ENCODE measurements at regions not wholly inside any gene's neighbourhood (a gene's known extent, or its start where the extent isn't known, plus 50 kb on each side); places are given as distances from the start of the nearest gene placed in this dataset.
"Not testable (repeated sequence)": the region's sequence is repeated elsewhere in the genome, so short reads cannot be mapped to it uniquely, and the experiment has no call there.

DNA sequence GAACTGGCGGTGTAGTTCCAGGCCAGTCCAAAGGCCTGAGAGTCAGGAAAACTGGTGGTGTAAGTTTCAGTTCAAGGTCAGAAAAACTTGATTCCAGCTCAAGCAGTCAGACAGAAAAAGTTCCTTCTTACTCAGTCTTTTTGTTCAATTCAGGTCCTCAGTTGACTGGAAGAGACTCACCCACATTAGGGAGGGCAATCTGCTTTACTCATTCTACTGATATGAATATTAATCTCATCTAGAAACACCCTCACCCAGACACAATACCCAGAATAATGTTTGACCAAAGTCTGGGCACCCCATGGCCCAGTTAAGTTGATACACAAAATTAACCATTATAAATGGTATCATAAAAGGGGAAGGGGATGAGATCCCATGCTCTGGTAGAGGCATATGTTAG is 50.1 kb upstream of the LTA4H start:
- no peak for DNase-seq

DNA sequence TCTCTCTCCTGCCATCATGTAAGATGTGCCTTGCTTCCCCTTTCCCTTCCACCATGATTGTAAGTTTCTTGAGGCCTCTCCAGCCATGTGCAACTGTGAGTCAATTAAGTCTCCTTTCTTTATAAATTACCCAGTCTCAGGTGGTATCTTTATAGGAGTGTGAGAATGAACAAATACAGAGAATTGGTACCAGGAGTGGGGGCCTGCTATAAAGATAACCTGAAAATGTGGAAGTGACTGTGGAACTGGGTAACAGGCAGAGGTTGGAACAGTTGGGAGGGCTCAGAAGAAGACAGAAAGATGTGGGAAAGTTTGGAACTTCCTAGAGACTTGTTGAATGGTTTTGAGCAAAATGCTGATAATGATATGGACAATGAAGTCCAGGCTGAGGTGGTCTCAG is 50.8 kb upstream of the LTA4H start:
- DNase-seq = not testable (repeated sequence)

DNA sequence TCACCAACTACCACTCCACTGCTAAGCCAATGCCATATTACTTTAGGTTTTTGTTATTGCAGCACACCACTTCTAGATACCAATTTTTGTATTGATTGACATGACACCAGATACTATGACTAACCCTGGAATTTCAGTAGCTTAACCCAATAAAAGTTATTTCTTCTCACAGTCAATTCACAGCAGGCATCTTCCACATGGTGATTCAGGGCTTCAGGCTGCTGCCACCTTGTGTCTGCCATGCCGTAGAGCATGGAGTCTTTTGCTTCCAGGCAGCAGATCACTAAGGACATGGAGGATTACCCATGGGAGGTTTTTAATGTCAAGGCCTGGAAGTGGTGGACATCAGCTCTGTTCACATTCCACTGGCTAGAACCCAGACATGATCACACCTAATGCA is 56.4 kb upstream of the LTA4H start:
- no peak for DNase-seq

DNA sequence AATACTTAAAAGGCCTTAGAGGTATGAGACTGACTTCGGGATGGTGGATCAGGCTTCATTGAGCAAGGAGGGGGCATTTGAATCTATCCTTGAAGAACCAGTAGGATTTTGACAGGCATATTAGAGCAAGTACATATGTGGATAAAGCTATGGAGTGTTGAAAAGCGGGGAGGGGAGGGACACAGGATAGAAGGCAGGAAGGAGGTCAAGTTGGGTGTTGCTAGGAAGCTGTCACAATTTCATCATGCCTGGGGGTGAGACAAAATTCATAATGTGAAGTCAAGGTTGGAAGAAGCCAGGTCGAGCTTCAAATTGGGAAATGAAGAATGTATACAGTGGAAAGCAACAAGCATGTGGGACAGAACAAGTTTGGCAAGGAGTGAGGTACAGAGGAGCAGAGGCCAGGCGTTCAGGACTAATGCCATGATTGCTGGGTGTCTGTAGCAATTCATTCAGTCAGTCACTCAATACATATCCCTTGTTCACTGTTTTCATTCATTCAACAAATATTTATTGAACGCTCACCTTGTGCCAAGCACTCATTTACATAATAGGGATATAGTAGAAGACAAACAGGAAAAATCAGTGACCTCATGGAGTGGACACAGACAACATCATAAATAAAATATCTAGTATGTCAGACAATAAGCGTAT is 58.3 kb upstream of the LTA4H start:
- DNase-seq = no peak

DNA sequence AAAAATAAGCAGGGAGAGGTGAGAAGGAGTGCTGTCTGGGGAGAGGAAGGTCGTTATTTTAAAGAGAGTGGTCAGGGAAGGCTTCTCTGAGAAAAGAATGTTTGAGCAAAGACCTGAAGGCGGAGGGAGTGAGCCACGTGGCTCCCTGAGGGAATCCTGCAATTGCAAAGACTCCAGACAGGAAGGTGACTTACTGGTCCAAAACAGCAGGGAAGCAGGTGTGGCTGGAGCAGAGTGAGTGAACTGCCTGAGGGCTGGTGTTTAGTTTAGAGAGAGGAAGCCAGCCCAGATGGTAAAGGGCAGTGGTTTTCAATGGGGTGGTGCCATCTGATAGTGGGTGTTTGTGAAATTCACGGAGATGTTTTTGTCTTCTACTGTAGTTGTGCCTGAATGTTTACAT is 58.8 kb upstream of the LTA4H start:
- DNase-seq = peak; percentile 79

DNA sequence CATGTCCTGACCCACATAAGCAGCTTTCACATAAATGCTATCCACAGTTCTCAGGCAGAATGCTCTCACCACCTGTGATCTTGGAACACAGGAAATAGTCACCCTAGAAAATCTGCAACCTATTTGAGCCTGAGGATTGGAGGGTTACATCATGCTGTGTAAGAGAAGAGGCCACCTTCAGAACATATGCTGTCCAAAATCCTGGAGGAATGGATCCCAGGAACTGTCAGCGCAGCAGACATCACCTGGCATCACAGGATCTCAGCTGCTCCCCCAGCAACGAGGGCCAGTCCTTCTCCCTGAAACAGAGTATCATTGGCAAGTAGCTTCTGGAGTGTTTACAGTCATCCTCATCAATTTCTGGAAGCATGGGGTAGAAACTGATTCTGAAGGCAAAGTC is 63.2 kb upstream of the LTA4H start:
- no peak for DNase-seq

DNA sequence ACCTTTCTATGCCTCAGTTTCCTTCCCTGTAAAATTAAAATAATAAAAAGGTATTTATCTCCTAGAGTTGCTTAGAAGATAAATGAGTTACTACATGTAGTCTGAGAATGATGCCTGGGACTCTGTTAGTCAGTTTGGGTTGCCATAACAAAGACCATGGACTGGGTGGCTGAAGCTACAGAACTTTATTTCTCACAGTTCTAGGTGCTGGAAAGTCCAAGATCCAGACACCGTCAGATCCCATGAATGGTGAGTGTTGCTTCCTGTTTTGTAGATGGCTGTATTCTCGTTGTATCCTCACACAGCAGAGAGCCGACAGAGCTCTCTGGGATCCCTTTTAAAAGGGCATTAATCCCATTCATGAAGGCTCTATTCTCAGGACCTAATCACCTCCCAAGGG is 64.0 kb upstream of the LTA4H start:
- DNase-seq = no peak

DNA sequence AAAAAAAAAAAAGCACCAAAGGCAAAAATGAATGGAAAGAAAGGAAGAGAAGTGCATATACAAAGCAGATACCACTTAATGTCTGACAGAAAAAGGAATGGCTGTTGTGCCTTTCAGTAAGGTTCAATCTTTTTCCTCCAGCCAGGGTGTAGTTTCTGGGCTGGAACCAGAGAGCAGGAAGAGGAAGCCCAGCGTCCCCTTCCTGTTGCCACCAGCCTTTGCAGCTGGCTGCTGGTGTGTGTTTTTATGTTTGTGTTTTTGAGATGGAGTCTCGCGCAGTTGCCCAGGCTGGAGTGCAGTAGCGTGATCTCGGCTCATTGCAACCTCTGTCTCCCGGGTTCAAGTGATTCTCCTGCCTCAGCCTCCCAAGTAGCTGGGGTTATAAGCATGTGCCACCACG is 64.6 kb upstream of the LTA4H start:
- DNase-seq = peak; percentile 37

DNA sequence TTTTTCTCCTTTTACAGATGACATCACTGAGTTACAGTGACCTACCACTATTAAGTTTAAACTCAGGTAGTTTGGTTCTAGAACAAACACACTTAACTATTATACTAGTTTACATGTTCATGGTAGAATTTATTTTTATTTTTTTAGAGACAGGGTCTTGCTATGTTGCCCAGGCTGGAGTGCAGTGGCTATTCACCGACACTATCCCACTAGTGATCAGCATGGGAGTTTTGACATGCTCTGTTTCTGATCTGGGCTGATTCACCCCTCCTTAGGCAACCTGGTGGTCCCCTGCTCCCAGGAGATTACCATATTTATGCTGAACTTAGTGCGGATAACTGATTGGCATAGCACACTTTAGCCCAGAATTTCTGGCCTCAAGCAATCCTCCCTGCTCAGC is 66.4 kb upstream of the LTA4H start:
- no peak for DNase-seq

DNA sequence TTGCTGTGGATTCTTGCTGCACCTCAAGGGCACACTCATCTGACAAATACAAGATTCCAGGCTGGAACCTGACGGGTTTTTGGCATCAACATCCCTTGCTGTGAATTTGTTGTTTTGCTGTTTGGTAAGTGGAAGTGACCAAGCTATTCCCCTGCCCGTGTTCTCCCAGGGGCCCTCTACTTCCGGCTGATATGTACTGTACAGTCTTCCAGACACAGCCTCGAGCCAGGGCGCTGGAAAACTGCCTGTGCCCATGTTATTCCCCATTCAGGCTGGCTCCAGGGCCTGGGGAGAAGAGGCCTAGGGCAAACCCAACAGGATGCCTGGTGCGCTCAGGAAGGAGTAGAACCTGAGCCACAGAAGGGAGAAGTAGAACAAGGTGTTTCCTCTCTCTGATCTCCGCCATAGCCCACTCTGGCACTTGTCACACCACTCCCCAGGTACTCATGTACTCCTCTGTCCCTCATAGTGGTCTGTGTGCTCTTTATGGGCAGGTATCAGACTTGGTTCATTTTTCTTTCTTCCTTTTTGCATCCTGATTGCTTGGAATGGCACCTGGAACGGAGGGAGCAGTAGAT is 67.8 kb upstream of the LTA4H start:
- DNase-seq = peak; percentile 47

DNA sequence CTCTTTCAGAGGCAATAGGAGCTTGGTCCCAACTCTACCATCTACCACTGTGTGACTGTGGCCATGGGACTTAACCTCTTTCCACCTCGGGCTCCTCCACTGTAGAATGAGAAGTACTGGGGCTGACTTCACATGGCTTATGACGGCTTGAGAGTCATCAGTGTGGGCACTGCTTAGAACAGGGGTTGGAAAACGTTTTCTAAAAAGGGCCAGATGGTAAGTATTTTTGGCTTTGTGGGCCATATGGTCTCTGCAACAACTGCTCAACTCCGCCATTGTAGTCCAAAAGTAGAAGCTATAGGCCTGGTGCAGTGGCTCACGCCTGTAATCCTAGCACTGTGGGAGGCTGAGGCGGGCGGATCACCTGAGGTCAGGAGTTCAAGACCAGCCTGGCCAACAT is 69.2 kb upstream of the LTA4H start:
- DNase-seq = no peak

DNA sequence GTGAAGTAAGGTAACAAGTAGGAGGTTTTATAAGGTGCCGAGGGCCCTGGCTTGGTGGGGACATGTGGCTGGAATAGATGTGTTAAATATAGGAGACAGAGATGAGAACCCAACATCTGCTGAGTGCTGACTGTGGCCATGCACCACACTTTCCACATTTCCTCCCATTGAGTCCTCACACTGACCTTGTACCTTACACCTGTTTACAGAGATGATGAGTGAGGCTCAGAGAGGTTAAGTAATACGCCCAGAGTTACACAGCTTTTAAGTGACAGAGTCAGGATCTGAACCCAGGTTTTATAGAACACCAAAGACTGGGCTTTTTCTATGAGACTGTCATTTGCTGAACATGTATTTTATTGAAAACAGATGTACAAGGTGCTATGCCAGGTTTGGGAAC is 70.8 kb upstream of the LTA4H start:
- DNase-seq = no peak

DNA sequence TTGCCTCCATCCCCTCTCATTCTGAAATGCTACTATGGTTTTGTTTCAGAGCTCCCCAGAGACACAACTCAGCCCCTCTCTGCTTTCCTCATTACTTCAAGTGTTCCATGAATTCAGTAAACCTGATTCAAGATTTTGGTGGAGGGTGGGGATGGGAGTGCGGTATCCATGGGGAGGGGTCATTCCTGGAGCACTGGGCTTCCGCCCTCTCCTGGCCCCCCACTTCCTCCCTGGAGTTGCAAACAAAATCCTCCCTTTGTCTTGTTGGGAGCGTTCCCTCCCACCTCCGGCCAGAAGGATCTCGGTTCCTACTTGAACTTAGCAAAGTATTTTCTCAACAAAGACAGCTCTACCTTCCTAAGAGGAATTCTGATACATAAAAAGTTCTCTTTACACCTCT is 71.8 kb upstream of the LTA4H start:
- DNase-seq = no peak

DNA sequence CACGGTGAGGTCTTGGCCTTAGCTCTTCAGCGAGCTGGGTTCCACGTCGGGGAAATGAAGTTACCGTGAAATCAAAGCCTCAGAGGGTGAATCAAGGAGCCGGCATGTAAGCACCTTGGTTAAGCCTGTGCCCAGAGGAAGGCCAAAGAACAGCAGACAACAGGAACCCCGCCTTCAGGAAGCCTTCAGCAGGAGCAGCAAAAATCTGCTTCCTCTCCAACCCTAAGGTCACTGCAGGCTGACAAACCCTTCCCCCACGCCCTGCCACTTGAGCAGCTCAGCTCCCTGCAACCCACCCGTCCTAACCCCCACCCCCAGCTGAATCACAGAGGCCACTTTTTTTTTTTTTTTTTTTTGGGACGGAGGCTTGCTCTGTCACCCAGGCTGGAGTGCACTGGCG is 72.9 kb upstream of the LTA4H start:
- peak; percentile 81 for DNase-seq

DNA sequence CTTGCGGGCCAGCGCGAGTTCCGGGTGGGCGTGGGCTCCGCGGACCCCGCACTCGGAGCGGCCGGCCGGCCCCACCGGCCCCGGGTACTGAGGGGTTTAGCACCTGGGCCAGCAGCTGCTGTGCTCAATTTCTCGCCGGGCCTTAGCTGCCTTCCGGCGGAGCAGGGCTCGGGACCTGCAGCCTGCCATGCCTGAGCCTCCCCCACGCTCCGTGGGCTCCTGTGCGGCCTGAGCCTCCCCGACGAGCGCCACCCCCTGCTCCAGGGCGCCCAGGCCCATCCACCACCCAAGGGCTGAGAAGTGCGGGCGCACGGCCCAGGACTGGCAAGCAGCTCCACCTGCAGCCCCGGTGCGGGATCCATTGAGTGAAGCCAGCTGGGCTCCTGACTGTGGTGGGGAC is 73.6 kb upstream of the LTA4H start:
- not testable (repeated sequence) for DNase-seq

DNA sequence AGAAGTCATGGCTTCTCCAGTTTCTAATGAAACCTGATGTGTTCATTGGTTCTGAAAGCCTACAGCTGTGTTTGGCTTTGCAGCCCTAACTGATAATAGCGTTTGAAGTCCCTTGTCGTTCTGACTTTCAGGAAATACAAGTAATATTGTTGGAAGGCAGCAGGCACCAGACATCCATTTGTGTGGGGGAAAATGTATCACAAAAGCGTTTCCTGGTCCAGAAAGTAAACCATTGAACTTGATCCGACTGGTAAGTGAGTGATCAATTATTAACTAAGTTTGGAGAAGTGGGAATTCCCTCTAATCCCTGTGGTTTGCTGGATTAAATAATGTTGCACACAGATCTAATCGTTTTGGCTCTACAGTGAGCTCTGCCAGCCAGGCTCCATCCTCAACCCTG is 77.3 kb upstream of the LTA4H start:
- no peak for DNase-seq

DNA sequence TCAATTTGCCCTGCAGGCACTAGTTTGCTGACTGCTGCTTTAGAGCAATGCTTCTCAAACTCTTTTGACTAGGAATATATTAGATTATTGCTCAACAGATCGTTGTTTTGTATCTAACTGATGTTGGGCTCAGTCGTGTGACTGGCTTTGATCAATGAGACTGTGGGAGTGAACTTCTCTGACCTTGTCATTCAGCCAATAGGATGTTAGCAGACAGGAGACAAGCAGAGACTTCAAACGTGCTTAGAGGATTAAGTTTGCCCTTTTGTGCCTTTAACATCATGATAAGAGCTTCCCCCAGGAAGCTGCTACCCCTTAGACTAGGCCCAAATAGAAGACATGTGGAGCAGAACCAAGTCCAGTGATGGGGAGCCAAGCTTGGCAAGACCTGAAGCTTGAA is 76.7 kb upstream of the ELK3 start:
- DNase-seq = no peak

DNA sequence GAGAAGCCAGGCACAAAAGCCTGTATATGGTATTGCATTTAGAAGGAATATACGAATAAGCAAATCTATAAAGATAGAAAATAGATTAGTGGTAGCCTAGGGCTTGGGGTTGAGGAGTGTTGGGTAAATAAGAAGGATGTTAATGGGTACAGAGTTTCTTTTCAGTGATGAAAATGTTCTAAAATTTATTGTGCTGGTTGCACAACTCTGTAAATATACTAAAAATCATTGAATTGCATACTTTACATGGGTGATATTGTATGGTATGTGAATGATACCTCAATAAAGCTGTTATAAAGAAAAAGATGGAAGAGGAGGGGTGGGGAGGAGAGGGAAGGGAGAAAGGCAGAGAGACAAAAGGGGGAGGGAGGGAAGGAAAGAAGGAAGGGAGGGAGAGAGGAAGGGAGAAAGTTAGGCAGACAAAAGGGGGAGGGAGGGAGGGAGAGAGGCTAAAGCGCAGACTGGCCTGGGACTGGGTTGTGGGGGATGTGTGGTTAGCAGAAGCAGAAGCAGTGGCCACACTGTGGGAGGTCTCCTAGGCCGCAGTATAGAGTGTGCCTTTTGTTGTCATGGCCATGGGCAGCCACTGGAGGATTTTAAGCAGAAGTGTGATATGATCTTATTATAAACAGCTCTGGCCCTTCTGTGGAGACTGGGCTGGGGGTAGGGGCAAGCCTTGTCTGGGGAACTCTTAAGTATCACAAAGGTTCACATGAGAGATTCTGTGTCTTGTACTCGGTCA is 73.6 kb upstream of the ELK3 start:
- peak; percentile 95 for DNase-seq

DNA sequence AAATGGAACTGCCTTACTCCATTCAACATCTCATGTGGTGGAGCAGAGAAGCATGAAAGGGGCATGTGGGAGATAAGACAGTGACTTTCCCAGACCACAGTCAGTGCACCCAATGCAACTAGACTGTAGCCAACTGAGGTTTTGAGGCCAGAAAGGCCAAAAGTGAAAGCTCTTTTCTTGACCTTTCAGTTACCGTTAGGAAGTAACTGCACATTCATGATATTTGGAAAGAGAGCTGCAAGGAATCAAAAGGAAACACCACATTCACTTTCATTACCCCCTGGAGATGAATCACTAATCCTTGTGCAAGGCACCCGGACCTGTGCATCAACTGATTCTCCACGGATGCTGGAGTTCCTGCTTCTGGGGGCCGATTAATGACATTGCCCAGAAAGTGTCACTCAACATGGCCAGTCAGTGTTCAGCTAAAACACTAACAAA is 72.9 kb upstream of the ELK3 start:
- DNase-seq = peak; percentile 86

DNA sequence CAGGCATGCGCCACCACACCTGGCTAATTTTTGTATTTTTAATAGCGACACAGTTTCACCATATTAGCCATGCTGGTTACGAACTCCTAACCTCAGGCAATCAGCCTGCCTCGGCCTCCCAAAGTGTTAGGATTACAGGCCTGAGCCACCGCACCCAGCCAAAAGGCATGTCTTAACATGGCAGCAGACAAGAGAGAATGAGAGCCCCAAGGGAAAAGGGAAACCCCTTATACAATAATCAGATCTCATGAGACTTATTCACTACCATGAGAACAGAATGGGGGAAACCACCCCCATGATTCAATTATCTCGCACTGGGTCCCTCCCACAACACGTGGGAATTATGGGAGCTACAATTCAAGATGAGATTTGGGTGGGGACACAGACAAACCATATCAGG is 65.9 kb upstream of the ELK3 start:
- DNase-seq = not testable (repeated sequence)

DNA sequence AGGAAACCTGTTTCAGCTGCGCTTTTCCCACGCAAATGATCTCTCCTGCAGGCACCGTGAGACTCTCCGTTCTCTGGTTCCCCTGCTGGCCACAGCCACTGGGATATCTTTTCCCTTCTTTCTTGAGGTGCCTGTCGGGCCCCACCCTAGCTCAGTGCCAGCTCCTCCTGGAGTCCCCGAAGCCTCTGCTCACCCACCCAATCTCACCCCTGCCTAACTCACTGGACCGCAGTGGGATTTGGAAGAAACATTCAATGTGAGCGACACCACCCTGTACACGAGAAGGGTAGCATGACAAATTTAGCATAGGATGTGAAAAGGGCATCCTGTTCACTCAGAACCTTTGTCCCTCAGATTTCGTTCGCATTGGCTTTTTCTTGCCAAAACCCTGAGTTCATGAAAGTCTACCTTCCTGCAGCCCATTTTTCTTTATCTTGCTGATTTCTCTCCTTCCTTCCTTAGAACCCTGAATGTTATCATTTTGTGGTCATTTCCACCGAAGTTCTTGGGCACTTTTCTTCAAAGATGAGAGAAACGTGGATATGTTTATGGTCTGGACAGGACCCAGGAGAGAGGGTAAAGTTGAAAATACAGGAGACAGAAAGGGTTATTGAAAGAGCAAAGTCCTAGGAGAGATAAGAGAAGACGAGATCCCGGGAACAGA is 63.6 kb upstream of the ELK3 start:
- no peak for DNase-seq

DNA sequence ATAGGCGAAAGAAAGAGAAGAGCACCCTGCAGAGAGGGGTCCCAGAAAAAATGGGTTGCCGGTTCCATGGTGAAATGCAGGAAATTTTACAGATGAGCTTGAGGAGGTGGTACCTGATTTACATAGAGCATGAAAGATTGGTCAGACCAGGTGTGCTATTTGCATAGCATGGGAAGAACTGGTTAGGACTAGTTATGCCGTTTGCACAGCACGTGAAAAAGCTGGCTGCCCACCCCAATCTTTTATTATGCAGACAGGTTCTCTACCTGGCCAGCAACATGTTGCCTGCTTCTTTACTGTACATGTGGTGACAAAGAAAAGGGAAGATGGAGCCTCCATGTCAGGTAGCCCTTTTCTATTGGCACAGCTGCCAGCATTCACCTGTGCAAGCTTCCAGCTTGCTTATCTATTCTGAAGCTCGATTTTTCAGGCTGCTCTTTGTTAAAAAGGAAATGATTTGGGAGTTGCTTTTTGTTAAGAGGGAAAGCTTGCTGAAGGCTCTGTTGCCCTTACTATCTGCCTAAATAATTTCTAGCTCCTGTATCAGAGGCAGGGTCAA is 62.9 kb upstream of the ELK3 start:
- no peak for DNase-seq

DNA sequence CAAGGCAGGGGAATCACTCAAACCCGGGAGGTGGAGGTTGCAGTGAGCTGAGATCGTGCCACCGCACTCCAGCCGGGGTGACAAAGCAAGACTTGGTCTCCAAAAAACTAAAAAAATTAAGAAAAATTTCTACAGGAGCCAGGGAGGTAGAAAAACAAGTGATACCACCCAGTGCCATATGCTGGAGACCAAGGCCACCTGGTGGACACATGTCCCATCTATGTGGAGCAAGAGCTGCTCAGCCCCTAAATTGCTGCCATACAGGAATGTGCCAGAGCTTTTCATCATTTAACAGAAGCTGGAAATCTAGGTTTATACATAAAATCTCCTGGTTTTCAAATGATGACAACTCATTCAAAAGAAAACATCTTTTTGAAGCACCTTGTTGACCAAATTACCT is 61.4 kb upstream of the ELK3 start:
- peak; percentile 81 for DNase-seq

DNA sequence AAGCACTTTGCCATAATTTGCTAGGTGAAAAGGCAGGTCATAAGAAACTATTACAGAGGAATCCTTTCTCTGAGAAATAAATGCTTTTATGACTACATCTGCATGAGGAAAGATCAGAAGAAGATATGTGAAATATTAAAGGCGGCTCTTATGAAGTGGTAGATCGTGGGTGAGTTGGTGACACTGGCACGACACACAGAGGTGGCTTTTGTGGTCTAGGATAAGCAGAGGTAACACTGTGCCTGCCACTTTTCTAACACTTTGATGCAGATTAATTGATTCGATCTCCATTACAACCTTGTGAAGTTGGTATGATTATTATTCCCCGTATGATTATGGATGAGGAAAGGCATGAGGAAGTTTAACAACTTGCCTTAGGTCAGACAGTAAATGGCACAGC is 60.0 kb upstream of the ELK3 start:
- DNase-seq = no peak

Data from hematopoietic multipotent progenitor cell treated with erythropoietin and hydrocortisone succinate and interleukin-3 and kit ligand, for 4 days (in vitro differentiated cells).